ENCODE measurements at regions not wholly inside any gene's neighbourhood (a gene's known extent, or its start where the extent isn't known, plus 50 kb on each side); places are given as distances from the start of the nearest gene placed in this dataset.

- intact Hi-C loops (cut with micrococcal nuclease; ENCODE audit: unreplicated experiment): no loop called here
- Histone ChIP-seq H3K27me3 (ENCODE audit: control insufficient read depth in 1 of 2, insufficient read depth in 2 of 2, low read length in 2 of 2) (no peaks in the 10 kb centered on the region), H3K4me2 (ENCODE audit: low read depth, low read length) (no peak overlapping the region), H3K9ac (ENCODE audit: insufficient read depth, low read depth, low read length) (no peak overlapping the region), H3K9me3 (ENCODE audit: low read length) (no peaks in the 10 kb centered on the region), H4K20me1 (ENCODE audit: insufficient read depth, low read length) (no peaks in the 10 kb centered on the region), H3K4me3 (replicated peaks in 1 of 3; ENCODE audit: insufficient read depth in 1 of 3, low read depth in 2 of 3, low read length in 3 of 3) (no peak overlapping the region), H3K4me1 (ENCODE audit: insufficient read depth, low read length) (no peaks in the 10 kb centered on the region), H3K27ac (ENCODE audit: extremely low read length, insufficient read depth, low read length) (no peak overlapping the region), H3K36me3 (replicated peaks in 1 of 2; ENCODE audit: control insufficient read depth in 1 of 2, insufficient read depth in 2 of 2, low read length in 2 of 2) (no peaks in the 10 kb centered on the region), H2AFZ (ENCODE audit: low read length) (no peak overlapping the region), H3K79me2 (ENCODE audit: insufficient read depth, low read length) (no peaks in the 10 kb centered on the region)
- ChIA-PET POLR2A (no interaction called here), CTCF (ENCODE audit: low intra/inter-chr PET ratio, low total read pairs) (no interaction called here)
- no TSS peak for BruUV-seq (replicated peaks)
- in situ Hi-C loops (cut with HindIII; ENCODE audit: extremely low pct_ligation_motif_present, low pct_unique_long_range_greater_than_20kb): no loop called here
- ATAC-seq (no peak), FAIRE-seq (no peak), DNase-seq (ENCODE audit: low spot score) (no peak)
- 58% methylated on average over 5 of the region's 5 CpGs for WGBS (ENCODE audit: low lambda C conversion rate)
- TF ChIP-seq YY1 (IDR thresholded peaks at IDR 0.05; ENCODE audit: insufficient read depth, insufficient replicate concordance, low read depth, low read length) (no peak), KLF6 (CRISPR knock-in tag; IDR thresholded peaks at IDR 0.05) (no peak), JUN (CRISPR knock-in tag; IDR thresholded peaks at IDR 0.05) (no peak), SIX1 (CRISPR knock-in tag; IDR thresholded peaks at IDR 0.05; ENCODE audit: borderline replicate concordance) (no peak), ZNF331 (CRISPR knock-in tag; IDR thresholded peaks at IDR 0.05) (no peak), ZNF235 (CRISPR knock-in tag; IDR thresholded peaks at IDR 0.05; ENCODE audit: borderline replicate concordance) (no peak), POLR2A (IDR thresholded peaks at IDR 0.05; ENCODE audit: insufficient read depth in 1 of 2, low read depth in 2 of 2, low read length in 2 of 2) (no peak), ZNF670 (CRISPR knock-in tag; IDR thresholded peaks at IDR 0.05; ENCODE audit: borderline replicate concordance) (no peak), AGO1 (IDR thresholded peaks at IDR 0.05; ENCODE audit: low read depth, low read length, poor library complexity, severe bottlenecking) (no peak)
These were observed 199.4 kb downstream of the CHIC2 start for GRCh38 chr4:53865054-53865453.

GRCh38 chr4:53863736-53864365 lies 200.6 kb downstream of the CHIC2 start:
- POLR2A ChIA-PET: no interaction called here
- no peak overlapping the region for H3K4me2 ChIP-seq (ENCODE audit: low read depth, low read length)
- FAIRE-seq: no peak
- no peak for TF ChIP-seq BCL6 (CRISPR knock-in tag; IDR thresholded peaks at IDR 0.05)
- TF ChIP-seq ZKSCAN8 (CRISPR knock-in tag; IDR thresholded peaks at IDR 0.05; ENCODE audit: borderline replicate concordance): no peak
- no peak for TF ChIP-seq IRF9 (CRISPR knock-in tag; IDR thresholded peaks at IDR 0.05; ENCODE audit: borderline replicate concordance)
- TF ChIP-seq TP53 (CRISPR knock-in tag; conservative IDR thresholded peaks at IDR 0.05): no peak
- TF ChIP-seq ZNF253 (CRISPR knock-in tag; IDR thresholded peaks at IDR 0.05; ENCODE audit: borderline replicate concordance): no peak
- no peak for TF ChIP-seq MIER2 (CRISPR knock-in tag; IDR thresholded peaks at IDR 0.05)
- TF ChIP-seq ARID3A (IDR thresholded peaks at IDR 0.05; ENCODE audit: low read depth, low read length): no peak
- TF ChIP-seq ATF5 (CRISPR knock-in tag; IDR thresholded peaks at IDR 0.05; ENCODE audit: low read depth): no peak
- TF ChIP-seq DNMT1 (CRISPR knock-in tag; IDR thresholded peaks at IDR 0.05): no peak

More at GRCh38 chr4:53863736-53864365, 200.6 kb downstream of the CHIC2 start:
- no peak overlapping the region for H3K4me3 ChIP-seq (replicated peaks in 1 of 3; ENCODE audit: insufficient read depth in 1 of 3, low read depth in 2 of 3, low read length in 3 of 3)
- no peaks in the 10 kb centered on the region for H3K9me3 ChIP-seq (ENCODE audit: low read length)
- H3K27ac ChIP-seq (ENCODE audit: extremely low read length, insufficient read depth, low read length): no peak overlapping the region
- intact Hi-C loops (cut with micrococcal nuclease; ENCODE audit: unreplicated experiment) (no loop called here), in situ Hi-C loops (cut with HindIII; ENCODE audit: extremely low pct_ligation_motif_present, low pct_unique_long_range_greater_than_20kb) (no loop called here)
- H3K4me1 ChIP-seq (ENCODE audit: insufficient read depth, low read length): no peaks in the 10 kb centered on the region
- 2% methylated on average over 4 of the region's 4 CpGs for WGBS (ENCODE audit: low lambda C conversion rate)
- no peak overlapping the region for H2AFZ ChIP-seq (ENCODE audit: low read length)
- DNase-seq (ENCODE audit: low spot score) (no peak), ATAC-seq (no peak)
- H3K79me2 ChIP-seq (ENCODE audit: insufficient read depth, low read length): no peaks in the 10 kb centered on the region
- H3K9ac ChIP-seq (ENCODE audit: insufficient read depth, low read depth, low read length): no peak overlapping the region
- CTCF ChIA-PET (ENCODE audit: low intra/inter-chr PET ratio, low total read pairs): no interaction called here
- H3K36me3 ChIP-seq (replicated peaks in 1 of 2; ENCODE audit: control insufficient read depth in 1 of 2, insufficient read depth in 2 of 2, low read length in 2 of 2): no peaks in the 10 kb centered on the region
- H3K27me3 ChIP-seq (ENCODE audit: control insufficient read depth in 1 of 2, insufficient read depth in 2 of 2, low read length in 2 of 2): no peaks in the 10 kb centered on the region
- BruUV-seq (replicated peaks): no TSS peak
- no peaks in the 10 kb centered on the region for H4K20me1 ChIP-seq (ENCODE audit: insufficient read depth, low read length)
